GM19025 (cell line): ENCODE measurements at regions not wholly inside any gene's neighbourhood (a gene's known extent, or its start where the extent isn't known, plus 50 kb on each side); places are given as distances from the start of the nearest gene placed in this dataset.
"Not testable (repeated sequence)": the region's sequence is repeated elsewhere in the genome, so short reads cannot be mapped to it uniquely, and the experiment has no call there.

Experiments used
- ATAC-seq: cut with Tn5 transposase; IDR thresholded peaks from one replicate; pipeline ENCODE4 v1.9.1; 2021; ENCODE audit warnings: mild to moderate bottlenecking, low read depth, moderate library complexity; ENCODE audit not compliant: unreplicated experiment

- no peak for ATAC-seq
Measured at GRCh38 chr3:182121401-182121800, 409.7 kb downstream of the SOX2 start.

GRCh38 chr3:182122779-182123178 is 411.1 kb downstream of the SOX2 start:
- ATAC-seq, result no peak

GRCh38 chr3:182124187-182124586 is 412.5 kb downstream of the SOX2 start:
- ATAC-seq, result no peak

GRCh38 chr3:182124716-182125115 is 413.0 kb downstream of the SOX2 start:
- no peak for ATAC-seq

- ATAC-seq, result no peak
Measured at GRCh38 chr3:182129740-182130139, 418.0 kb downstream of the SOX2 start.

- ATAC-seq, result no peak
Measured at GRCh38 chr3:182133752-182134151, 422.0 kb downstream of the SOX2 start.

GRCh38 chr3:182135056-182135455 is 423.3 kb downstream of the SOX2 start:
- ATAC-seq, result no peak

GRCh38 chr3:182136008-182136910 is 424.5 kb downstream of the SOX2 start:
- ATAC-seq, result no peak

- no peak for ATAC-seq
Measured at GRCh38 chr3:182138393-182138792, 426.7 kb downstream of the SOX2 start.

GRCh38 chr3:182139627-182140357 is 428.1 kb downstream of the SOX2 start:
- ATAC-seq, result no peak

GRCh38 chr3:182142928-182143327 is 431.2 kb downstream of the SOX2 start:
- no peak for ATAC-seq

- no peak for ATAC-seq
Measured at GRCh38 chr3:182143903-182144302, 432.2 kb downstream of the SOX2 start.

- ATAC-seq, result no peak
Measured at GRCh38 chr3:182148360-182148759, 436.6 kb downstream of the SOX2 start.

- no peak for ATAC-seq
Measured at GRCh38 chr3:182149594-182149993, 437.9 kb downstream of the SOX2 start.

GRCh38 chr3:182156326-182156725 is 444.6 kb downstream of the SOX2 start:
- ATAC-seq, result not testable (repeated sequence)

- no peak for ATAC-seq
Measured at GRCh38 chr3:182165234-182165633, 453.5 kb downstream of the SOX2 start.

- no peak for ATAC-seq
Measured at GRCh38 chr3:182172534-182172933, 460.8 kb downstream of the SOX2 start.

- no peak for ATAC-seq
Measured at GRCh38 chr3:182178488-182179200, 466.9 kb downstream of the SOX2 start.

GRCh38 chr3:182179631-182180030 is 467.9 kb downstream of the SOX2 start:
- ATAC-seq, result no peak

GRCh38 chr3:182180654-182181385 is 469.1 kb downstream of the SOX2 start:
- no peak for ATAC-seq
